GM21717 (cell line): ENCODE measurements at regions not wholly inside any gene's neighbourhood (a gene's known extent, or its start where the extent isn't known, plus 50 kb on each side); places are given as distances from the start of the nearest gene placed in this dataset.
"Not testable (repeated sequence)": the region's sequence is repeated elsewhere in the genome, so short reads cannot be mapped to it uniquely, and the experiment has no call there.

Experiments
- ATAC-seq: cut with Tn5 transposase; IDR thresholded peaks from one replicate; pipeline ENCODE4 v1.9.1; 2021; ENCODE audit warnings: mild to moderate bottlenecking, moderate library complexity; ENCODE audit not compliant: unreplicated experiment

- no peak for ATAC-seq
Measured at GRCh38 chr13:94906605-94907004, 194.3 kb upstream of the SOX21 start.

DNA sequence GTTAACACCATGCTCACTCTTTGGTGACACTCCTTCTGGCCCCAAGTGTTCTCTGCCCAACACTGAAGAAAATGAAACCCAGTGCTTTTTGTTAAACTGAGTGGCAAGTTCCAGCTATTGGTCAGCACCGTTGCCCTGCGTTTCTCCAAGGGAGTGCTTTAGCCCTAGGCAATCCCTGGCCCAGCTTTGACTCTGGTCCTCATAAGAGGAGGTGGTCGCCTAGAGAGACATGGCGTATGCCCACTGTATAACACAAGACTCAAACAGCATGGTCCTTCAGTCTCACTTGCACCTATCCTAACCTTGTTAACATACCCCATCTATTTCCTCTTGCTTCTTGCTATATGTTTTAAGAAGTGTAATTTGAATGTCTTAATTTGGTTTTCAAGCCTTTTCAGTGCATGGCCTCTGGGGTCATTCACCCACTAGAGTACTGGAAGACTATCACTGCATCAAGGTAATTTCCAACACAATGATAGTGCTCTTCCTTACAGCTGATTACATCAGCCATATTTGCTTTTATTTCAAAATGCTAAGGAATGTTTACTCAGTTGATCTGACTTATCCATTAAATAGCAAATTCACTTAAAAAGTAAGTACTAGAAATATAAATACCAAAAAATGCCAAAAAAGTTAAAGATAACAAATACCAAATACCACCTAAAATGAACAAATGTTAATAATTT lies 190.5 kb upstream of the SOX21 start:
- no peak for ATAC-seq

- no peak for ATAC-seq
Measured at GRCh38 chr13:94901070-94901469, 188.7 kb upstream of the SOX21 start.

- ATAC-seq, result no peak
Measured at GRCh38 chr13:94896719-94897317, 184.5 kb upstream of the SOX21 start.

DNA sequence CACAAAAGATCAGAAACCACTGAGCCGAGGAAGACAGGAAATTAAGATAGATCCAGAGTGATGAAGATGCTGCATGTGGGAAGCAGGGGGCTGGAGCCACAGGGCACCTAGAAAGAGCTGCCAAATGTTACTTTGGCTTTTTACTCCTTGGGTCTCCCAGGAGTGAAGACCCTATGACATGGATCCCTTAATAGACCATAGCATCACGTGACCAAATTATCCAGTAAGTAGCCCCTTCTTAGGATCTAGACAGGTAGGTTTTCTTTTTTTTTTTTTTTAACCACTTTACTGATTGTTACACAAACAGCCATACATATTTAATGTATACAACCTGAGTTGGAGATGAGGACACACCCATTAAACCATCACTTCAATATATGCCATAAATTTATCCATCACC lies 183.9 kb upstream of the SOX21 start:
- no peak for ATAC-seq

- no peak for ATAC-seq
Measured at GRCh38 chr13:94886191-94886590, 173.8 kb upstream of the SOX21 start.

DNA sequence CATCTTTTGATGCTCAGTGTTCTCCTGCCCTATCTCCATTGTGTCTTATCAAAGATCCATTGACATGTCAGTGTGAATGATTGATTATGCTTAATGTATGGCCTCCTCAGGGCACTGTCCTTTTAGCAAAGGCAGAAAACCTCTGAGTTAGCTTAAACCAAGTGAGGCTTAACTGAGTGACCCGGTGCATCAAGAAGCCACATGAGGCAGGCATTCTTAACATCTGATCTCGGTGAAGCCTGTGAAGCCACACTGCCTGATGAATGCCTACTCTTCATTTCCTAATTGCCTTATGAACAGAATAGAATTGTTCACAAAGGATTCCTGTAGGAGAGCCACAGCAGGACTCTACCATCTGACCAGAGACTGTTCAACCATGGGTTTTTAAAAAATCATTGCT lies 168.1 kb upstream of the SOX21 start:
- no peak for ATAC-seq

DNA sequence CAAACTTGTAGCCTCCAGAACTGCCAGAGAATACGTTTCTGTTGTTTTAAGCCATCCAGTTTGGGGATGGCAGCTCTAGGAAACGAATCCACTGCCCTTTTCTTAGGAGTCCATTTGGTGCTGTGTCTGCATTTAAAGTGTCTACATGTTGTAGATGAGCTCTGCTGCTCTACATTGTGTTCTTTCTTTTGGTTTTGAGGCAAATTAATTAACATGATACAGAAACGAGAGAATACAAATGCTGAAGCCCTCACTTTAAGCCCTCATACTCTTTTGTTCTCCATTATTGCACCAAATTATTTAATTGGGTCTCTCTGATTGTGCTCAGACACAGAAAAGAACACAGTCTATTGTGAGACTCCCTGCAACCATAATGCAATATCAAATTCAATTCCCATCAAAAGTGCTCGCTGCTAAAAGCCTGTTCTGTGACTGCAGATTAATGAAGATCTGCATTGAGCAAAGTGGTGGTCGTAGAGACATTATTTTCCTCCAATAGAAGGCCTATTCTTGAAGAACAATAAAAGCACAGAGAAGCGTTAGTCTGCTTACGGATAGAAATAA lies 166.3 kb upstream of the SOX21 start:
- ATAC-seq, result no peak

- no peak for ATAC-seq
Measured at GRCh38 chr13:94864474-94864873, 152.1 kb upstream of the SOX21 start.

- ATAC-seq, result peak; percentile 60
Measured at GRCh38 chr13:94860981-94861407, 148.6 kb upstream of the SOX21 start.

GRCh38 chr13:94859811-94860210 lies 147.5 kb upstream of the SOX21 start:
- no peak for ATAC-seq

- no peak for ATAC-seq
Measured at GRCh38 chr13:94859278-94859691, 146.9 kb upstream of the SOX21 start.

DNA sequence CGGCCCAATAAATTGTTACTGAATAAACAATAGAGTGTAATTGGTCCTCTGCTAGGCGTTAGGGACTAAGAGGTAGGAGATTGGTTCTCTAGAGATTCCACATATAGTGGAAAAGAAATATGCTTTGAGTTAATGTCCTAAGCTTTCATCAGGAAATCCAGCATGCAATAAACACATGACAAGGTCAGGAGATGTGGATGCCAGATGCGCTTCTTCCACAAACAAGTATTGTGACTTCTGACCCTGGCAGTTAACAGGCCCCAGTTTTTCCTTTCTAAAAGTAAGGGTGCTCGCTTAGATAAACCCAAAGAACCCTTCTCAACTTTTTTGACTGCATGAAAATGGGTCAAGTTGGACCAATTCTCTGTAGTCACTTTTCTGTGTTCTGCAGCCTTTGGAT lies 146.5 kb upstream of the SOX21 start:
- ATAC-seq, result no peak

GRCh38 chr13:94854688-94855087 lies 142.3 kb upstream of the SOX21 start:
- no peak for ATAC-seq

DNA sequence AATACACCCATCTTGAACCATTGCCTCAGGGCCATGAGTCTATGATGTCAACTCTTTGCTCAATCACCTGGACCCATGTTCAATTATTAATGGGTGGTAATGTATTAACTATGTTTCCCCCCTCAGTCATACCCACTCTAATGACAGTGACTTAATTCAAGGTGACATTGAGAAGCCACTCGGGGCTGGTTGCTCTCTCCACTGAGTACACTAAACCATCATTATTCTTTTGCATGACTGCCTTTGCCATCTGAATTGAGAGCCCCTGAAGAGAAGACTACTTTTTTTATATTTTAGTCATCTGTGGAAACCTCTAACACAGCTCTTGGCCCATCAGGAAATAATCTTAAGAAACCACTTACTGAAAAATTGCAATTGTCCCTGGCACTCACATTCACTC lies 139.2 kb upstream of the SOX21 start:
- no peak for ATAC-seq

GRCh38 chr13:94849254-94849653 lies 136.9 kb upstream of the SOX21 start:
- no peak for ATAC-seq

GRCh38 chr13:94842901-94843300 lies 130.6 kb upstream of the SOX21 start:
- no peak for ATAC-seq

- ATAC-seq, result not testable (repeated sequence)
Measured at GRCh38 chr13:94837056-94837455, 124.7 kb upstream of the SOX21 start.

- ATAC-seq, result no peak
Measured at GRCh38 chr13:94829837-94830365, 117.6 kb upstream of the SOX21 start.

DNA sequence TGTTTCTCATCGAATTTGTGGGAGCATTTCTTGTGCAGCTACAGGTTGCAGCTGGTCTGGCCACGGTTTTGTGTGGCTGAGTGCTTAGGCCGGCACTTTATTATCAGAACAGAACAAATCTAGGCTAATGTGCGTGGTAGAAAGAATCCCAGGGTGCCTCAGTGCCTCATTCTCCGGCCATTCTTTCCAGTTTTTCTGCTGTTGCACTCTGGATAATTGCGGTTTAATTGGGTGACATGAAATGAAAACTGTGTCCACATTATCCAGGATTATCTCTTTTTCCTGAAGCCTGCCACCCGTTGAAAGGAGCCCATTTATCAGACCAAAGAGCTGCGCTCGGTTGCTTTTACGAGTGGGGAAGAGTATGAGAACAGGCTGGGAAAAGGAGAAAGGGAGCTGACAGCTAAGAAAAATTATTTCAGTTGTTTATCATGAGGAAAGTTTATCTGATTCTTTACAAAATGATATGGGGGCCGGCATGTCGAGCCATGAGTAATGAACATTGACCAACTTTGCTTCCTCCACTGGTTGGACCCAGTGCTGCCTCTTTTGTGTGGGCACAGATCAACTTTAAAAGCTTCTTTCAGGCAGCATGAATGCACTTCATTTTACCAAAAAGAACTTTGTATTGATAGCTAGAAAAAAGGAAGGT lies 117.0 kb upstream of the SOX21 start:
- ATAC-seq, result no peak

DNA sequence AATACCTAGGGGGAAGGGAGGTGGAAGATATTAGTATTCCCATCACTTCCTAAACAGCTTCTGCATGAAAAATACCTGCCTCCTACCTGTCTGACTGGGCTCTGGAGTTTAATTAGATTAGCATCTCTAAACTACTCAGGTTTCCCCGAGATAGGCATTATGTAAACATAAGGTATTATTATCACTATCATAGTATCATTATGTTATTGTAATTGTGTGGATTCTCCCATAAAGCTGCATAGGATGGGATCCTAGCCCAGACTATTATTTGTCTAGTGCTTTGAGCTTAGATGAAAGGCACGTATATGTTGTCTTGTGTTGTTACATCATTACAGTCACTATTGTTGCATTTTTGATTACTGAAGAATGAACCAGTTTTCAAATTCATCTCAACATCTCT lies 115.2 kb upstream of the SOX21 start:
- ATAC-seq, result no peak

- ATAC-seq, result no peak
Measured at GRCh38 chr13:94825507-94825906, 113.2 kb upstream of the SOX21 start.
